ENCODE measurements at regions not wholly inside any gene's neighbourhood (a gene's known extent, or its start where the extent isn't known, plus 50 kb on each side); places are given as distances from the start of the nearest gene placed in this dataset.

DNA sequence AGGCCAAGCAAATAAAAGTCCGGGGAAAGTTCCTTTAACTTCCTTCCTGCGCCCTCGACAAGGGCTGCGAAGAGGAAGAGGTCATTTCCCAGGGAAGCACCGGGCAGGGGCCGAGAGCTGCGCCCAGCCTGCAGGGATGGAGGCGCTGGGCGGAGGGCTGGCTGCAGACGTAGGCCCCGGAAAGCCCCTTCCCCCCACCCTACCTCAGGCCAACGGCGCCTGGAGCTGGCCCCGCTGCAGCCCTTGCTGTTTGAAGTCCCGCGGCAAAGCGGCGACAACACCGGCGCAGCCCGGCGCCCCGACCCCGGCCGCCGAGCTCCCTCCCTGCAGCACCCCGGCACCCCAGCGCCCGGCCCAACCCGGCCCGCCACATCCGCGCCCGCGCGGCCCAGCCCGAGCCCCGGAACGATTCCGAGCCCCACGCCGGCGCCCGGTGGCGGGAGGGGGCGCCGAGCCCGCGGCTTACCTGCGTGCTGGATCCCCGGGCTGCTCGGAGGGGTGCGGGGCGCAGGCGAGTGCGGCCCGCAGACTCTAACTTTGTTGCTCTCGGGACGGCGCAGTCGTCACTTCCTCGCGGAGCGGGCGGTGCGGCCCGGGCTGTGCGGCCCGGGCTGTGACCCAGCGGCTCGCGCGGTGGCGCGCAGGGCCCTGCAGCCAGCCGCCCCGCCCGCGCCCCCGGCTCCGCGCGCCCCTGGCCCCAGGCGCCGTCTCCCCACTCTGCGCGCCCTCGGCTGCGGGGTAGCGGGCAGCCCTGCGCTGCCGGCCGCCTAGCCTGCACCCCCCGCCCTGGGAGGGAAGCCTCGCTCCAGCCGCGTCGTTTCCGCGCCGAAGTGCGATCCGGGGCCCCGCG, 64.8 kb upstream of the PTGR2 start:
- peak overlapping the region; percentile 63 for H3K4me3 ChIP-seq (replicated peaks; ENCODE audit: low read depth, low read length)
- no peak for DNase-seq (ENCODE audit: low read depth)
- TF ChIP-seq, protein P1, sequence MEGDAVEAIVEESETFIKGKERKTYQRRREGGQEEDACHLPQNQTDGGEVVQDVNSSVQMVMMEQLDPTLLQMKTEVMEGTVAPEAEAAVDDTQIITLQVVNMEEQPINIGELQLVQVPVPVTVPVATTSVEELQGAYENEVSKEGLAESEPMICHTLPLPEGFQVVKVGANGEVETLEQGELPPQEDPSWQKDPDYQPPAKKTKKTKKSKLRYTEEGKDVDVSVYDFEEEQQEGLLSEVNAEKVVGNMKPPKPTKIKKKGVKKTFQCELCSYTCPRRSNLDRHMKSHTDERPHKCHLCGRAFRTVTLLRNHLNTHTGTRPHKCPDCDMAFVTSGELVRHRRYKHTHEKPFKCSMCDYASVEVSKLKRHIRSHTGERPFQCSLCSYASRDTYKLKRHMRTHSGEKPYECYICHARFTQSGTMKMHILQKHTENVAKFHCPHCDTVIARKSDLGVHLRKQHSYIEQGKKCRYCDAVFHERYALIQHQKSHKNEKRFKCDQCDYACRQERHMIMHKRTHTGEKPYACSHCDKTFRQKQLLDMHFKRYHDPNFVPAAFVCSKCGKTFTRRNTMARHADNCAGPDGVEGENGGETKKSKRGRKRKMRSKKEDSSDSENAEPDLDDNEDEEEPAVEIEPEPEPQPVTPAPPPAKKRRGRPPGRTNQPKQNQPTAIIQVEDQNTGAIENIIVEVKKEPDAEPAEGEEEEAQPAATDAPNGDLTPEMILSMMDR (IDR thresholded peaks at IDR 0.05; ENCODE audit: low read length, missing control alignments), result no peak

DNA sequence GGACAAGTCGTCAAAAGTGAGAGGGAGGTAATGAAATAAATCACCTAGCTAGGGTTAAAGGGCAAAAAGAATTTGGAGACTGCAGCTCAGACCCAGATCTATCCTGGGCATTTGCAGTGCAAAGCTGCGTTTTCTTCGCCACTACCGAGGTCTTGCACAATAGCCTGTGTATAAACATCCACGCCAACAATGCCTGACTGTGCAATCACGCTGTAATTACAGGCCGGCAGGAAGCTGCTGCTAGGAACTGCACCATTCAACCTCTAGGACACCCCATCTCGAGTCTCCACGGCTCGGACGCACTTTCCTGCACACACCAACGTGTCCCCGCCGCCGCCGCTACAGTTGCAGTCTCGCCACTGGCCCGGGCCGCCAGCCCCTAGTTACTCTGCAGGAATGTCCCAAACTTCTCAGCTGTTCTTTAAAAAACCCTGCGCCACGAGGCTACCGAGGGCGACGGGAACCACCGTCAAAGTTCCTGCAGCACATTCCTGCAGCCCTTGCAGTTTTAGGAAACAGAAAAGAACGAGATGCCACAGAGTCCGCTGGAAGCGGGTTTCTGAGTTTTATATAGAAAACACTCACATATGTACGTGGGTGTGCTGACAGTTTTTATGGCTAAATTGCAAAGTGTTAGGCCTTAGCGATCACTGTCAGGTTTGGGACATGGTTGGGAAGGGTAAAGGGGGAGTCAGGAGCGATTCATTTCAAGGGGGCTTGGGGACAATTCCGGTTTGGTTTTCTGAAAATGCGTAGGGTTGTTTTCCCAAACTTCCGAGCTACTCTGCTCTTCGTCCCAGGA, 65.6 kb upstream of the PTGR2 start:
- DNase-seq (ENCODE audit: low read depth), result peak; percentile 97
- TF ChIP-seq, protein P1 (IDR thresholded peaks at IDR 0.05; ENCODE audit: low read length, missing control alignments), result peak; percentile 26
- peak overlapping the region; percentile 63 for H3K4me3 ChIP-seq (replicated peaks; ENCODE audit: low read depth, low read length)

DNA sequence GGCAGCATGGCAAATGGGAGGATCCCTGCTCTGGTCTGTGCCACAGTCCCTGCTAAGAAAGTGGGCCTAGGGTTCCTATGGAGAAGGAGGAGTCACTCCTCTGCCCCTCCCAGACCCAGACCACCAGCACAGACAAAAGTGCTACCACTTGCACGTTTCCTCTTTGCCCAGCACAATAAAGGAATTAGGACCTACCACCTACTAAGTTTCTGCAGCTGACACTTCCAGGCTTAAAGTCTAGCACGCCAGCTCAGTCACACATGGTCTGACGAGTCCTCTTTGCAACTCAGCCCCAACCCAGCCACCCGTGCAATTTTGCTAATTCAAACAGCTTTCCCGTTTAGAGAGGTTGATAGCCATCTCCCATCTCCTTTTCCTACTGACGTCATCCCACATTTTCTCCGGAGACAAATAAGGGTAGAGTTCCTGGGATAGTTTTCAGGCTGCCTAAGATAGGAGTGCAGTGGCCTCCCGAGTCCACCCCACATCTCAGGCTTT, 66.2 kb upstream of the PTGR2 start:
- peak; percentile 89 for DNase-seq (ENCODE audit: low read depth)
- TF ChIP-seq, protein P1 (IDR thresholded peaks at IDR 0.05; ENCODE audit: low read length, missing control alignments), result no peak
- peak overlapping the region; percentile 63 for H3K4me3 ChIP-seq (replicated peaks; ENCODE audit: low read depth, low read length)

- TF ChIP-seq, protein P1 (IDR thresholded peaks at IDR 0.05; ENCODE audit: low read length, missing control alignments), result no peak
- H3K4me3 ChIP-seq (replicated peaks; ENCODE audit: low read depth, low read length), result peak overlapping the region; percentile 63
Measured at GRCh38 chr14:73784988-73785313, 66.7 kb upstream of the PTGR2 start.

DNA sequence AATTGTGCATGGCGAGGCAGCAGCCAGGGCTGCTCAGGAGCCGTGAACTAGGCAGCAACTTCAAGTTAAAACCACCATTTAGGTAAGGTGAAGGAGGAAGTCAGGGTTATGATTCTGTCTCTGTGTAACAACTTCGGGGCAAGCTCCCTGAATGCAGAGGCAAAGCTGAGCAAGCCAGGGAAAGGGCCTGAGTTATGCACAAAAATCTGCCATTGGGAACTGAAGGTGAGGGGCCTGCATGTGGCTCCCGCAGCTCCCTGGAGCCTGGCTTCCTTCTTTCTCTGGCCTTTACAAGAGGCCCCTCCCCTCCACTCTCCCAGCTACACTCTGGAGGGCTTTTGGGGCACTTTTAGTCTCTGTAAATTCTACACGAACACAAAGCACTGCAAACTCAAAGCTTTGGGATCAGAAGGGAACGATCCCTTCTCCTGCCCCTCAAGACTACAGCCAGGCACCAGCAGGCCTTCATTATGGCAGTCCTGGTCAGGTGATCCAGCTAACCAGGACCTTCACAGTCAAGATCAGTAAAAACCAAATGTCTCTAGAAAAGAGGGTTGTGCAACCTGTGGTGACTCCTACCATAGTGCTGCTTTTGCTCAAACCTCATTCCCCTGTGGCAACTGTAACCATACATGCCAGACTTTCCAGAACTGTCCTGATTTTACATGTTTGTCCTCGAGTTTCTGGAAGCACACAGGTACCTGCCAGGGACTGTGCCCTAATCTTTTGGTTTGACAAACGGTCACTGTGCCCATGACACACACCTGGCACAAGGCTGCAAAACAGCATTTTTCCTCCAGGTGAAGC, 67.2 kb upstream of the PTGR2 start:
- H3K4me3 ChIP-seq (replicated peaks; ENCODE audit: low read depth, low read length), result peak overlapping the region; percentile 63
- TF ChIP-seq, protein P1 (IDR thresholded peaks at IDR 0.05; ENCODE audit: low read length, missing control alignments), result no peak
- DNase-seq (ENCODE audit: low read depth), result peak; percentile 80

More at GRCh38 chr14:73784988-73785313, 66.7 kb upstream of the PTGR2 start:
- DNase-seq (ENCODE audit: low read depth), result no peak

DNA sequence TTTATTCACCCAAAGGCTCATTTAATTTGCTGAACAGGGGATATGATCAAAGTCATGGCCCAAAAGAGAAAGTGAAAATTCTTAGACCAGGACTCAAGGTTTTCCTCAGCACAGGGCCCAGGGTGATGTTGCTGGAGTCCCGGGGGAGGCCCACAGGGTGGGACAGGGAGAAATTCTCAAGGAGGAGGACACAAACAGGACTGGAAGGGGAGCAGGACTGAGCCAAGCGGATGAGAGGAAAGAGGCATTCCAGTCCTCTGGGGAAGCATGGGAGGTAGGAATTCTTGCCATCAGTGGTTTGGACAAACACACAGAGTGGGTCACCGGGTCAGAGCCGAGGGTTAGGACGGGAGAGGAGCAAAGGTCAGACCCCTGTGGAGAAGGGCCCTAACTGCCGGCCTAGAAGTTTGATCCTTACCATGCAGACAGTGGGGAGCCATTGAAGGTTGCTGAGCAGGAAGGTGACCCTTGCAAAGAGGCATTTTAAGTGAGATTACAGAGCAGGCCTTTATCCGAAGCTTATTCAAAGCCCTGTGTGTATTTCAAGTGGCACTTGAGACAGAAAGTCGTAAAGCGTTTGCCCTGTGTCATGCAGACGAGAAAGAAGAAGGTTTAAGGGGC, 68.4 kb upstream of the PTGR2 start:
- TF ChIP-seq, protein P1 (IDR thresholded peaks at IDR 0.05; ENCODE audit: low read length, missing control alignments), result no peak
- no peak for DNase-seq (ENCODE audit: low read depth)
- H3K4me3 ChIP-seq (replicated peaks; ENCODE audit: low read depth, low read length), result no peak overlapping the region

Measured in fibroblast of pulmonary artery (primary cell).